IMR-90 (cell line): ENCODE measurements at regions not wholly inside any gene's neighbourhood (a gene's known extent, or its start where the extent isn't known, plus 50 kb on each side); places are given as distances from the start of the nearest gene placed in this dataset.

Source experiments
- ATAC-seq: fragments of 200-7000 bp; cut with Tn5 transposase; 2 replicates; pipeline ENCODE4 v1.9.1; 2020; ENCODE audit warnings: low read depth, mild to moderate bottlenecking, moderate library complexity
- BruUV-seq: library from RNA; stranded (reverse); fragments of 400-500 nt; replicated peaks from 2 replicates; lab custom pipeline; 2021; lab: Mats Ljungman, UMichigan
- CTCF ChIA-PET: fragments of 300-600 bp; formaldehyde crosslinking; extraction: SDS; loops from one replicate; lab custom pipeline; 2021; ENCODE audit warnings: antibody characterized with exemption; lab: Yijun Ruan, JAX
- POLR2A ChIA-PET: fragments of 300-600 bp; sonication (Branson Sonifier 250); formaldehyde crosslinking; loops from one replicate; lab custom pipeline; 2022; ENCODE audit warnings: antibody characterized with exemption; ENCODE audit not compliant: unreplicated experiment; lab: Charles Lee
- DNase-seq: peaks from one replicate; pipeline ENCODE4 v3.0.0; 2013
- H2AFZ ChIP-seq: replicated peaks from 2 replicates; pipeline ENCODE3; 2013; ENCODE audit warnings: low read length, mild to moderate bottlenecking; ENCODE audit not compliant: poor library complexity
- H2AK5ac ChIP-seq: 2 replicates; pipeline ENCODE4 v1.6.1; 2013; ENCODE audit warnings: low read depth, low read length, inconsistent platforms
- H2AK9ac ChIP-seq: replicated peaks from 2 replicates; pipeline ENCODE3; 2013; ENCODE audit warnings: mild to moderate bottlenecking, low read depth, low read length, moderate library complexity; ENCODE audit not compliant: poor library complexity
- H2BK120ac ChIP-seq: 2 replicates; pipeline ENCODE4 v1.6.1; 2013; ENCODE audit warnings: low read depth, low read length, inconsistent platforms
- H2BK15ac ChIP-seq: 3 replicates; pipeline ENCODE4 v1.6.1; 2013; ENCODE audit warnings: low read depth, low read length, inconsistent platforms
- H2BK20ac ChIP-seq: 2 replicates; pipeline ENCODE4 v1.6.1; 2013; ENCODE audit warnings: low read depth, mild to moderate bottlenecking, inconsistent platforms, low read length, moderate library complexity
- H2BK5ac ChIP-seq: 2 replicates; pipeline ENCODE4 v1.6.1; 2013; ENCODE audit warnings: mild to moderate bottlenecking, low read depth, low read length, inconsistent platforms; ENCODE audit not compliant: poor library complexity, severe bottlenecking
- H3K14ac ChIP-seq: replicated peaks from 2 replicates; pipeline ENCODE4 v1.6.1; 2013; ENCODE audit warnings: low read depth, low read length, inconsistent platforms
- H3K18ac ChIP-seq: 2 replicates; pipeline ENCODE4 v1.6.1; 2013; ENCODE audit warnings: low read depth, low read length, control low read depth
- H3K23ac ChIP-seq: 2 replicates; pipeline ENCODE4 v1.6.1; 2013; ENCODE audit warnings: low read depth, low read length, inconsistent platforms
- H3K27ac ChIP-seq: 2 replicates; pipeline ENCODE4 v1.5.1; 2013; ENCODE audit warnings: mild to moderate bottlenecking, control low read depth, low read length; ENCODE audit not compliant: insufficient read depth
- H3K27me3 ChIP-seq: 2 replicates; pipeline ENCODE4 v1.6.1; 2013; ENCODE audit warnings: low read length; ENCODE audit not compliant: control insufficient read depth, insufficient read depth
- H3K36me3 ChIP-seq: 2 replicates; pipeline ENCODE4 v1.6.1; 2013; ENCODE audit warnings: low read length, mixed read lengths; ENCODE audit not compliant: control insufficient read depth, insufficient read depth
- H3K4ac ChIP-seq: 2 replicates; pipeline ENCODE4 v1.6.1; 2013; ENCODE audit warnings: low read depth, low read length, inconsistent platforms
- H3K4me1 ChIP-seq: 2 replicates; pipeline ENCODE4 v1.6.1; 2013; ENCODE audit warnings: low read length, mixed read lengths; ENCODE audit not compliant: control insufficient read depth, insufficient read depth
- H3K4me2 ChIP-seq: 2 replicates; pipeline ENCODE4 v1.6.1; 2013; ENCODE audit warnings: low read depth, mild to moderate bottlenecking, control low read depth, low read length, moderate library complexity
- H3K4me3 ChIP-seq: 2 replicates; pipeline ENCODE4 v1.5.1; 2013; ENCODE audit warnings: low read depth, mild to moderate bottlenecking, control low read depth, low read length, moderate library complexity; ENCODE audit not compliant: insufficient read depth
- H3K56ac ChIP-seq: 2 replicates; pipeline ENCODE4 v1.6.1; 2013; ENCODE audit warnings: low read length, inconsistent platforms; ENCODE audit not compliant: insufficient read depth; ENCODE audit errors: extremely low read depth
- H3K79me1 ChIP-seq, 2 experiments: 2 replicates each; pipeline ENCODE4 v1.6.1; 2013; ENCODE audit warnings: low read length in 2 of 2, inconsistent platforms in 1 of 2, low read depth in 1 of 2
- H3K9ac ChIP-seq: 2 replicates; pipeline ENCODE4 v1.6.1; 2013; ENCODE audit warnings: low read depth, low read length, control low read depth
- H3K9me1 ChIP-seq: 2 replicates; pipeline ENCODE4 v1.6.1; 2013; ENCODE audit warnings: low read length, inconsistent platforms; ENCODE audit not compliant: insufficient read depth
- H3K9me3 ChIP-seq: 2 replicates; pipeline ENCODE4 v1.6.1; 2013; ENCODE audit warnings: low read length; ENCODE audit not compliant: control insufficient read depth, insufficient read depth
- H4K20me1 ChIP-seq: 2 replicates; pipeline ENCODE4 v1.6.1; 2013; ENCODE audit warnings: low read length, inconsistent platforms; ENCODE audit not compliant: insufficient read depth
- H4K5ac ChIP-seq: 2 replicates; pipeline ENCODE4 v1.6.1; 2013; ENCODE audit warnings: mild to moderate bottlenecking, low read depth, low read length, control low read depth
- H4K8ac ChIP-seq, 2 experiments: 2 replicates each; pipeline ENCODE4 v1.6.1; 2013; ENCODE audit warnings: low read depth in 2 of 2, low read length in 2 of 2, control low read depth in 1 of 2, inconsistent platforms in 1 of 2
- H4K91ac ChIP-seq: 2 replicates; pipeline ENCODE4 v1.6.1; 2013; ENCODE audit warnings: low read depth, low read length, inconsistent platforms; ENCODE audit not compliant: insufficient read depth
- BHLHE40 ChIP-seq: fragments of 150-350 bp; IDR thresholded peaks from 2 replicates; pipeline ENCODE4 v1.6.1; 2016; ENCODE audit warnings: mild to moderate bottlenecking, low read depth, low read length
- CEBPB ChIP-seq: IDR thresholded peaks from 2 replicates; pipeline ENCODE4 v1.6.1; 2012; ENCODE audit warnings: low read depth, low read length, improper control_type of control experiment
- CHD1 ChIP-seq: IDR thresholded peaks from 2 replicates; pipeline ENCODE4 v1.6.1; 2012; ENCODE audit warnings: low read depth, low read length, improper control_type of control experiment
- ELK1 ChIP-seq: fragments of 150-350 bp; IDR thresholded peaks from 2 replicates; pipeline ENCODE4 v1.6.1; 2016; ENCODE audit warnings: low read depth, mild to moderate bottlenecking, low read length, moderate library complexity, borderline replicate concordance
- FOS ChIP-seq: fragments of 150-350 bp; IDR thresholded peaks from 2 replicates; pipeline ENCODE4 v1.6.1; 2016; ENCODE audit warnings: low read depth, low read length
- MAFK ChIP-seq: IDR thresholded peaks from 2 replicates; pipeline ENCODE4 v1.6.1; 2012; ENCODE audit warnings: low read depth, low read length, improper control_type of control experiment
- MAZ ChIP-seq: IDR thresholded peaks from 2 replicates; pipeline ENCODE4 v1.6.1; 2012; ENCODE audit warnings: low read depth, mild to moderate bottlenecking, low read length, improper control_type of control experiment, moderate library complexity, borderline replicate concordance
- MXI1 ChIP-seq: IDR thresholded peaks from 2 replicates; pipeline ENCODE4 v1.6.1; 2012; ENCODE audit warnings: low read depth, mild to moderate bottlenecking, low read length, moderate library complexity, borderline replicate concordance
- NFE2L2 ChIP-seq: fragments of 150-350 bp; IDR thresholded peaks from 2 replicates; pipeline ENCODE4 v1.6.1; 2016; ENCODE audit warnings: low read depth, mild to moderate bottlenecking, low read length
- POLR2A ChIP-seq: IDR thresholded peaks from 2 replicates; pipeline ENCODE4 v1.6.1; 2012; ENCODE audit warnings: mild to moderate bottlenecking, low read depth, low read length
- RAD21 ChIP-seq: IDR thresholded peaks from 2 replicates; pipeline ENCODE4 v1.6.1; 2012; ENCODE audit warnings: low read length, improper control_type of control experiment
- RCOR1 ChIP-seq: IDR thresholded peaks from 2 replicates; pipeline ENCODE4 v1.6.1; 2012; ENCODE audit warnings: mild to moderate bottlenecking, low read length, improper control_type of control experiment; ENCODE audit not compliant: insufficient replicate concordance
- RFX5 ChIP-seq: IDR thresholded peaks from 2 replicates; pipeline ENCODE4 v1.8.0; 2012; ENCODE audit warnings: low read depth, mild to moderate bottlenecking, low read length, moderate library complexity
- SMC3 ChIP-seq: fragments of 150-350 bp; IDR thresholded peaks from 2 replicates; pipeline ENCODE4 v1.6.1; 2016; ENCODE audit warnings: low read depth, mild to moderate bottlenecking, antibody characterized with exemption, low read length, moderate library complexity
- USF2 ChIP-seq: fragments of 150-350 bp; IDR thresholded peaks from 2 replicates; pipeline ENCODE4 v1.6.1; 2017; ENCODE audit warnings: mild to moderate bottlenecking, antibody characterized with exemption, low read length, low read depth
- WGBS, 2 experiments: methylation state at CpG; one replicate each; pipeline versions ENCODE4 v1.1.5 to v1.1.7; 2013; ENCODE audit warnings: missing lambda C conversion rate in 2 of 2; ENCODE audit not compliant: insufficient read length in 1 of 2; ENCODE audit errors: extremely low coverage in 2 of 2; 5-methylcytosine and 5-hydroxymethylcytosine counted together
- dilution Hi-C: fragments of 300-500 bp; cut with HindIII; formaldehyde crosslinking; loops from one replicate; pipeline ENCODE4 v1.14.3; 2018; ENCODE audit warnings: low sequenced_read_pairs; ENCODE audit not compliant: unreplicated experiment
- in situ Hi-C: fragments of 300-500 bp; cut with MboI; formaldehyde crosslinking; loops from 3 replicates; pipeline ENCODE4 v1.14.3; 2019; ENCODE audit warnings: low sequenced_read_pairs, inconsistent platforms, mixed read lengths
- intact Hi-C: fragments of 100-400 bp; cut with micrococcal nuclease; formaldehyde crosslinking; loops from 2 replicates; pipeline ENCODE4 v1.10.0; 2022
- TF ChIP-seq, protein P1 (sequence below): conservative IDR thresholded peaks from 2 replicates; pipeline ENCODE4 v1.5.1; 2012; ENCODE audit warnings: mild to moderate bottlenecking, low read depth, low read length, improper control_type of control experiment

- TF ChIP-seq RAD21, result no peak
- no peak for TF ChIP-seq FOS
- no peak for TF ChIP-seq MAFK
- no peak for TF ChIP-seq SMC3
- no peak for TF ChIP-seq CEBPB
- no peak for TF ChIP-seq NFE2L2
- TF ChIP-seq BHLHE40, result no peak
- no peak for TF ChIP-seq POLR2A
- no peak for TF ChIP-seq MAZ
- TF ChIP-seq ELK1, result no peak
- no peak for TF ChIP-seq CHD1
- no peak for TF ChIP-seq USF2
- TF ChIP-seq, protein P1, sequence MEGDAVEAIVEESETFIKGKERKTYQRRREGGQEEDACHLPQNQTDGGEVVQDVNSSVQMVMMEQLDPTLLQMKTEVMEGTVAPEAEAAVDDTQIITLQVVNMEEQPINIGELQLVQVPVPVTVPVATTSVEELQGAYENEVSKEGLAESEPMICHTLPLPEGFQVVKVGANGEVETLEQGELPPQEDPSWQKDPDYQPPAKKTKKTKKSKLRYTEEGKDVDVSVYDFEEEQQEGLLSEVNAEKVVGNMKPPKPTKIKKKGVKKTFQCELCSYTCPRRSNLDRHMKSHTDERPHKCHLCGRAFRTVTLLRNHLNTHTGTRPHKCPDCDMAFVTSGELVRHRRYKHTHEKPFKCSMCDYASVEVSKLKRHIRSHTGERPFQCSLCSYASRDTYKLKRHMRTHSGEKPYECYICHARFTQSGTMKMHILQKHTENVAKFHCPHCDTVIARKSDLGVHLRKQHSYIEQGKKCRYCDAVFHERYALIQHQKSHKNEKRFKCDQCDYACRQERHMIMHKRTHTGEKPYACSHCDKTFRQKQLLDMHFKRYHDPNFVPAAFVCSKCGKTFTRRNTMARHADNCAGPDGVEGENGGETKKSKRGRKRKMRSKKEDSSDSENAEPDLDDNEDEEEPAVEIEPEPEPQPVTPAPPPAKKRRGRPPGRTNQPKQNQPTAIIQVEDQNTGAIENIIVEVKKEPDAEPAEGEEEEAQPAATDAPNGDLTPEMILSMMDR, result no peak
- no peak for TF ChIP-seq RFX5
- no peak for TF ChIP-seq RCOR1
- no peak for TF ChIP-seq MXI1
- in situ Hi-C loops (no loop called here), dilution Hi-C loops (no loop called here), intact Hi-C loops (no loop called here)
- H2AK5ac ChIP-seq, result no peak overlapping the region
- H3K56ac ChIP-seq, result no peak overlapping the region
- H3K36me3 ChIP-seq, result no peaks in the 10 kb centered on the region
- no peak overlapping the region for H4K91ac ChIP-seq
- no peak overlapping the region for H3K4ac ChIP-seq
- no peak overlapping the region for H3K4me3 ChIP-seq
- no peak for DNase-seq
- no peak overlapping the region for H4K8ac ChIP-seq
- H3K14ac ChIP-seq, result no peak overlapping the region
- H3K9me1 ChIP-seq, result no peaks in the 10 kb centered on the region
- no peaks in the 10 kb centered on the region for H4K20me1 ChIP-seq
- H3K79me1 ChIP-seq, result no peaks in the 10 kb centered on the region
- H2AK9ac ChIP-seq, result no peak overlapping the region
- H3K9ac ChIP-seq, result no peak overlapping the region
- BruUV-seq, result no TSS peak
- H4K5ac ChIP-seq, result no peak overlapping the region
- WGBS, 2 experiments, result 20% methylated on average over 1 of the region's 6 CpGs; no CpG with 5 or more reads in 1 of the 2 experiments
- no peak overlapping the region for H2BK120ac ChIP-seq
- H3K9me3 ChIP-seq, result peaks cover 22% of the 10 kb centered on the region
- H3K4me1 ChIP-seq, result no peaks in the 10 kb centered on the region
- no peak for ATAC-seq
- H3K4me2 ChIP-seq, result no peak overlapping the region
- H3K27ac ChIP-seq, result no peak overlapping the region
- H3K23ac ChIP-seq, result no peak overlapping the region
- no peak overlapping the region for H2BK20ac ChIP-seq
- H3K27me3 ChIP-seq, result no peaks in the 10 kb centered on the region
- no peak overlapping the region for H2BK5ac ChIP-seq
- H2BK15ac ChIP-seq, result no peak overlapping the region
- CTCF ChIA-PET, result no interaction called here
- POLR2A ChIA-PET, result no interaction called here
- no peak overlapping the region for H2AFZ ChIP-seq
- H3K18ac ChIP-seq, result no peak overlapping the region
Observed at GRCh38 chr1:34470401-34470800, 284.4 kb upstream of the GJB5 start.
